ENCODE measurements at regions not wholly inside any gene's neighbourhood (a gene's known extent, or its start where the extent isn't known, plus 50 kb on each side); places are given as distances from the start of the nearest gene placed in this dataset.
"Not testable (repeated sequence)": the region's sequence is repeated elsewhere in the genome, so short reads cannot be mapped to it uniquely, and the experiment has no call there.

GRCh38 chr5:102154791-102155605, 141.1 kb downstream of the SLCO4C1 start:
- not testable (repeated sequence) for H3K56ac ChIP-seq (replicated peaks; ENCODE audit: insufficient read length, low read depth, low read length); H3K36me3 ChIP-seq (ENCODE audit: control insufficient read depth in 2 of 4, insufficient read depth in 4 of 4, low read length in 3 of 4); H3K79me1 ChIP-seq (ENCODE audit: low read depth, low read length); H2BK15ac ChIP-seq (ENCODE audit: low read length); H3K9ac ChIP-seq (replicated peaks in 1 of 4; ENCODE audit: extremely low read depth in 1 of 4, low read depth in 3 of 4, low read length in 3 of 4); H2BK12ac ChIP-seq (ENCODE audit: low read depth, low read length); H4K20me1 ChIP-seq (replicated peaks in 1 of 2; ENCODE audit: control insufficient read depth in 1 of 2, insufficient read depth in 2 of 2, low read length in 2 of 2); H3K18ac ChIP-seq (ENCODE audit: extremely low read depth, low read length); H3K14ac ChIP-seq (ENCODE audit: insufficient read length); DNase-seq (ENCODE audit: low read depth in 1 of 2, low spot score in 2 of 2); H2BK5ac ChIP-seq (ENCODE audit: low read depth, low read length); H3K23ac ChIP-seq (ENCODE audit: insufficient read length); H2BK120ac ChIP-seq (replicated peaks; ENCODE audit: low read depth, low read length); H2BK20ac ChIP-seq (ENCODE audit: low read length); H3K27ac ChIP-seq (ENCODE audit: low read depth, low read length); H3K23me2 ChIP-seq (ENCODE audit: low read depth, low read length); H3K4me1 ChIP-seq (replicated peaks in 1 of 4; ENCODE audit: control insufficient read depth in 3 of 4, insufficient read depth in 4 of 4, low read length in 3 of 4); H2AFZ ChIP-seq (ENCODE audit: low read length); H4K91ac ChIP-seq (replicated peaks; ENCODE audit: insufficient read length, low read length); H4K5ac ChIP-seq (ENCODE audit: insufficient read length, low read depth, low read length); H3K4ac ChIP-seq (replicated peaks; ENCODE audit: insufficient read length, low read depth, low read length); FAIRE-seq; H3K79me2 ChIP-seq (ENCODE audit: control insufficient read depth in 1 of 2, insufficient read depth in 2 of 2, low read length in 2 of 2); H2AK5ac ChIP-seq (ENCODE audit: low read depth, low read length); H3K27me3 ChIP-seq (replicated peaks in 1 of 4; ENCODE audit: control insufficient read depth in 3 of 4, extremely low read depth in 1 of 4, insufficient read depth in 3 of 4, low read length in 3 of 4); H3K9me3 ChIP-seq (ENCODE audit: insufficient read depth in 2 of 2, low read depth in 1 of 2, low read length in 1 of 2)
- ChIA-PET CTCF (ENCODE audit: partially characterized antibody) (interaction anchor here (0.8 to 5.2 kb wide), 7 partner anchors 15 to 407 kb away, joined by 3 to 38 read pairs (median 5); no protein-coding TSS in a partner anchor), POLR2A (ENCODE audit: partially characterized antibody) (interaction anchor here (1.5 kb wide), 1 partner anchor 140 kb away, joined by 4 read pairs; no protein-coding TSS in a partner anchor)
- Histone ChIP-seq H3K4me3 (ENCODE audit: extremely low read depth in 1 of 4, insufficient read depth in 2 of 4, low read depth in 3 of 4, low read length in 4 of 4) (peak overlapping the region in 3 of 4 experiments; percentile 16 to 53 (median 21); a peak in 6 of 8 replicates), H3K4me2 (ENCODE audit: insufficient read depth in 1 of 2, low read depth in 2 of 2, low read length in 2 of 2) (peak overlapping the region; percentile 11 to 32; a peak in 3 of 4 replicates), H4K8ac (ENCODE audit: extremely low read depth, insufficient read depth, low read length) (peak overlapping the region; percentile 83; the same call in 1 of the 2 replicates)
- 54% methylated on average over 25 of the region's 54 CpGs; no CpG with 5 or more reads in 1 of the 2 experiments for WGBS, 2 experiments (ENCODE audit: extremely low coverage in 1 of 2, insufficient coverage in 1 of 2, insufficient read length in 1 of 2, insufficient replicate concordance in 2 of 2, low coverage in 1 of 2, low lambda C conversion rate in 2 of 2, missing lambda C conversion rate in 1 of 2)
- TF ChIP-seq E2F6 (IDR thresholded peaks at IDR 0.05): peak; percentile 66
- TF ChIP-seq MAX (IDR thresholded peaks at IDR 0.05): 0 out of 2 replicates have a peak, but pooled peaks have one; percentile 10

All from H1 (cell line).